ENCODE measurements at regions not wholly inside any gene's neighbourhood (a gene's known extent, or its start where the extent isn't known, plus 50 kb on each side); places are given as distances from the start of the nearest gene placed in this dataset.

- no peak for TF ChIP-seq CTCF (IDR thresholded peaks at IDR 0.05)
- Histone ChIP-seq H3K36me3 (no peaks in the 10 kb centered on the region), H3K9me3 (no peaks in the 10 kb centered on the region), H3K9ac (ENCODE audit: low read depth in 2 of 2, low read length in 2 of 2) (no peak overlapping the region), H3K4me3 (no peak overlapping the region), H3K27me3 (no peaks in the 10 kb centered on the region), H3K27ac (no peak overlapping the region), H3K4me1 (no peaks in the 10 kb centered on the region)
- intact Hi-C loops (cut with DNase I): no loop called here
- DNase-seq: no peak
Measured at GRCh38 chr7:142362349-142362748, 104.5 kb upstream of the PRSS58 start.

- Histone ChIP-seq H3K9ac (ENCODE audit: low read depth in 2 of 2, low read length in 2 of 2) (no peak overlapping the region), H3K27ac (no peak overlapping the region), H3K4me3 (no peak overlapping the region), H3K4me1 (no peaks in the 10 kb centered on the region), H3K36me3 (no peaks in the 10 kb centered on the region), H3K9me3 (no peaks in the 10 kb centered on the region), H3K27me3 (no peaks in the 10 kb centered on the region)
- no peak for DNase-seq
- no peak for TF ChIP-seq CTCF (IDR thresholded peaks at IDR 0.05)
- intact Hi-C loops (cut with DNase I): no loop called here
Measured at GRCh38 chr7:142359694-142360279, 101.9 kb upstream of the PRSS58 start.

- H3K9ac ChIP-seq (ENCODE audit: low read depth in 2 of 2, low read length in 2 of 2): no peak overlapping the region
- H3K27me3 ChIP-seq: no peaks in the 10 kb centered on the region
- TF ChIP-seq CTCF (IDR thresholded peaks at IDR 0.05): peak; percentile 68
- H3K4me3 ChIP-seq: no peak overlapping the region
- H3K9me3 ChIP-seq: no peaks in the 10 kb centered on the region
- H3K36me3 ChIP-seq: no peaks in the 10 kb centered on the region
- peak; percentile 50 for DNase-seq
- H3K27ac ChIP-seq: no peak overlapping the region
- H3K4me1 ChIP-seq: no peaks in the 10 kb centered on the region
- intact Hi-C loops (cut with DNase I): no loop called here
Measured at GRCh38 chr7:142357953-142358520, 100.2 kb upstream of the PRSS58 start.

GRCh38 chr7:142356166-142356565 lies 98.3 kb upstream of the PRSS58 start:
- no peak for DNase-seq

GRCh38 chr7:142355328-142355727 lies 97.5 kb upstream of the PRSS58 start:
- Histone ChIP-seq H3K27me3 (no peaks in the 10 kb centered on the region), H3K4me3 (no peak overlapping the region), H3K9ac (ENCODE audit: low read depth in 2 of 2, low read length in 2 of 2) (no peak overlapping the region), H3K9me3 (no peaks in the 10 kb centered on the region), H3K27ac (no peak overlapping the region), H3K36me3 (no peaks in the 10 kb centered on the region), H3K4me1 (no peaks in the 10 kb centered on the region)
- no peak for TF ChIP-seq CTCF (IDR thresholded peaks at IDR 0.05)
- intact Hi-C loops (cut with DNase I): no loop called here
- no peak for DNase-seq

More at GRCh38 chr7:142356166-142356565, 98.3 kb upstream of the PRSS58 start:
- TF ChIP-seq CTCF (IDR thresholded peaks at IDR 0.05): no peak
- intact Hi-C loops (cut with DNase I): no loop called here
- no peaks in the 10 kb centered on the region for H3K27me3 ChIP-seq
- no peak overlapping the region for H3K9ac ChIP-seq (ENCODE audit: low read depth in 2 of 2, low read length in 2 of 2)
- H3K4me1 ChIP-seq: no peaks in the 10 kb centered on the region
- H3K27ac ChIP-seq: no peak overlapping the region
- no peaks in the 10 kb centered on the region for H3K36me3 ChIP-seq
- H3K9me3 ChIP-seq: no peaks in the 10 kb centered on the region
- H3K4me3 ChIP-seq: no peak overlapping the region
